Medulla oblongata (tissue), 1 donor: ENCODE measurements at regions not wholly inside any gene's neighbourhood (a gene's known extent, or its start where the extent isn't known, plus 50 kb on each side); places are given as distances from the start of the nearest gene placed in this dataset.
A peak's percentile ranks its signal among the peaks of the same experiment; 100 is the strongest.

ENCODE experiments used
- DNase-seq: peaks from one replicate; pipeline ENCODE4 v3.0.0-alpha.2; 2015; ENCODE audit errors: extremely low spot score

GRCh38 chr1:209421978-209422680 lies 161.4 kb upstream of the CAMK1G start:
- DNase-seq: no peak

- no peak for DNase-seq
Observed at GRCh38 chr1:209425959-209426358, 157.6 kb upstream of the CAMK1G start.

- no peak for DNase-seq
Observed at GRCh38 chr1:209427277-209427676, 156.2 kb upstream of the CAMK1G start.

DNA sequence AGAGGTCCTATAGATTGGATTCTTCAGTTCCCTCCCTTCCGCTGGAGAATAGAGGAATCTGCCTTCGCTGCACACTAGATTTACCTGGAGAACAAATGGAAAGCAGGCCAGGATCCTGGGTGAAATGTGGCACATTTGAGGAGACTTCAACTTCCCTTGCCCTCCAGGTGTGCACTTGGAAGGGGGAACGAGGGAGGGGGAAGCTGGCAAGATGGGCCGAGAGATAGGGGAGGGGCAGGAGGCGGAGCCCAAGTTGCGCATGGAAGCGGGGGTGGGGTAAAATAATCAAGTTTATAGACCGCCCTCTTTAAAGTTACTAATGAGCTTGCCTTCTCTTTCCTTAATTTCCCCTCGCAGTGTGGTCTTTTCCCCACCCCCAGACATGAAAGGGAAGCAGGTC lies 155.7 kb upstream of the CAMK1G start:
- no peak for DNase-seq

DNA sequence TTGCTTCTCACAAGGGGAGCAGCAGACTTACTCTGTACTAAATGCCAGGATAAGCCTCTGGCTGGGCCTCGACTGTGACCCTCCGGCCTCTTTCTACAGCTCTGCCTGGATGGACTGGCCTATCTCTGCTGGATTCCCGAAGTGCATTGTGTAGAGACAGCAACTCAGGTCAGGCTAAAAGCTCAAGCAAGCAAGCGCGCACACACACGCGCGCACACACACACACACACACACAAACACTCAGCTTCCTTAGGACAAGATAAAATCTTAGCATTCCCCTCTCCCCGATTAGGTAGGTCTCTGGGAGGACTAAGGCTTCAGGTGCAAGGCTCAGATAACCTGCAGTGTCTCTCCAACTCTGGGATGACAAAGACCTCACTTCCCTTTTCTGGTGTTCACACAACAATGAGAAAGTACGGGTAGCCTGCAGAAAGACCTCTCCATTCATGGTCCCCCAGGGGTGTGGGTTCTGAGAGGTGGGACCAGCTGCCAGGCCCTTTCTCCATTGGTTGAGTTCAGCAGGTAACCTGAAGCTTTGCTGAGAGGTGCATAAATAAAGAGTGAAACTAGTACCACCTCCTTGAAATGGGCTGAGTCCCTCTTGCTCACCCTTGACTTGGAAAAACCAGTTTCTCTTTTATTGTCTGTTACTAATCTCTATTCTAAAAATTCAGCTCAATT lies 155.1 kb upstream of the CAMK1G start:
- no peak for DNase-seq

DNA sequence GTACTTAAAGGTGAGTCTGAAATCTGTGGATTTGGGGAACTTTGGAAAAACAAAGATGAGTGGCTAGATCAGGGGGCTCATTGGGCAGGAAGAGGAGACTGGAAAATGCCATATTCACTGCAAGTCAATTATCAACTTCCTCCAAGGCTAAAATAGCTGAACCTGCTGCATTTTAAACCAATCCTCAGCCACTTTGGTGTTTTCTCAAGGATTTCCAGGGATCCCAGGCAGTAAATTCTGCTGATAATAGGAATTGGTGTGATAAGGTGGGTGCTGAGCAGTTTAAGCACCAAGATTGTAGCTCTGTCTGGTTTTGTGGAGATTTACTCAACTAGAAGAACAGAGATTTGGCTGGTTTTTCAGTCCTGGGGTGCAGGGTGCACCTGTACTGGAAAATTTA lies 153.9 kb upstream of the CAMK1G start:
- no peak for DNase-seq

GRCh38 chr1:209430107-209430506 lies 153.4 kb upstream of the CAMK1G start:
- DNase-seq: no peak

GRCh38 chr1:209430821-209431259 lies 152.7 kb upstream of the CAMK1G start:
- no peak for DNase-seq

GRCh38 chr1:209431402-209431801 lies 152.1 kb upstream of the CAMK1G start:
- no peak for DNase-seq

- no peak for DNase-seq
Observed at GRCh38 chr1:209431813-209432442, 151.6 kb upstream of the CAMK1G start.

- DNase-seq: no peak
Observed at GRCh38 chr1:209432443-209432825, 151.1 kb upstream of the CAMK1G start.

DNA sequence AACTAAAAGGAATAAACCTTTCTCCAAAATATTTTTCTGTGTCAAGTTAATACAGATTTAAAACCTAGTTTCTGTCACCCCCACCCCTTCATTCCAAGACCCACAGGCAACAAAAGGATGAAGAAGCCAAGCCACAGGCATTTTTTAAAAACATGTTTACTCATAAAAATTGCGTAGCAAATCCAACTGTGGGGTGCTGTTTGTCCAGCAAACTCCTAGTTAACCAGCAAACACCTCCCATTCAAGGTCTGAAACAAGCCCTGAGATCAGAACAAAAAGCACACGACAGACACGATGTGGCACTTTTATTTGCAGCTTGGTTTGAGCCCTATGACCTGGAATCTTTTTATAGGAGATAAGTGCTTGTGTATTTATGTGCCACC lies 149.9 kb upstream of the CAMK1G start:
- no peak for DNase-seq

GRCh38 chr1:209434066-209434465 lies 149.4 kb upstream of the CAMK1G start:
- DNase-seq: peak; percentile 78

GRCh38 chr1:209434631-209435217 lies 148.8 kb upstream of the CAMK1G start:
- no peak for DNase-seq

DNA sequence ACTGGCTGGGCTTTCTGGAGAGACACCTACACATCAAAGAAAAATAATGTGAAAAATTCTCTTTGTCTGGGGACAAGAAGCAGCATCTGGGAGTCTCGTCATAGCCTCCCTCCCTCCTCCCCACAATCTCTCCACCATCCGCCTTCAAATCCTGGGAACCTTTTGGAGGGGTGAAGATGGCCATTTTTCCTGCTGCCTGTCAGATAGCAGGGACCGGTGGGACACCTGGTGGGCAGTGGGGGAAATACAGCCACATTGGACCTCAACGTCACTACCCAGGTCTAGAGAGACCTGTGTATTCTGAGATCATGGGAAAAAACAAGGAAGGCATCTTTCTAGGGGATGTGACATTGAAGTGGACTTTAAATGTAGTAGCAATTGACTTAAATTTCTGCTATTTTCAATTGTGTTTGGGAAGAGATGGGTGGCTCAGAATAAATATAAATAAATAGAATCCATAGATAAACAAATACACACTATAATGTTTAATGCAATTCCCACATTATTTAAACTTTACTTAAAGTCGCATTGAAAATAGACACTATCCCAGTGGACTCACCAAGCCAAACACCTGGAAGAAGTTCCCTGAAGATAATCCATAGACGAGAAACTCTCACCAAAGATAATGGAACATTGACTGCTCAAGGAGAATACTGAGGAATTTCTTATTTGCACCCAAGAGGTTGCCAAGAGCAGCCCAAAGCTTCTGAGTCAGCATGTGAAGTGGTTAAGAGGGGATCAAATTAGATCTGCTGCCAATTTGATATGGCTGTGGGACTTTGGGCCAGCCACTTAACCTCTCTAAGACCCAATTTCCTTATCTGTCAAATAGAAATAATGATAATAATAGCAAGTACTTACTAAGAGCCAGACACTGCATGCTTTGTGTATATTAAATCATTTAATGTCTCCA lies 147.6 kb upstream of the CAMK1G start:
- peak; percentile 75 for DNase-seq

- DNase-seq: no peak
Observed at GRCh38 chr1:209439828-209440227, 143.7 kb upstream of the CAMK1G start.

- DNase-seq: no peak
Observed at GRCh38 chr1:209443361-209443931, 140.1 kb upstream of the CAMK1G start.

GRCh38 chr1:209443975-209444651 lies 139.4 kb upstream of the CAMK1G start:
- no peak for DNase-seq

- DNase-seq: no peak
Observed at GRCh38 chr1:209444961-209445360, 138.6 kb upstream of the CAMK1G start.

- DNase-seq: no peak
Observed at GRCh38 chr1:209445576-209445975, 137.9 kb upstream of the CAMK1G start.

DNA sequence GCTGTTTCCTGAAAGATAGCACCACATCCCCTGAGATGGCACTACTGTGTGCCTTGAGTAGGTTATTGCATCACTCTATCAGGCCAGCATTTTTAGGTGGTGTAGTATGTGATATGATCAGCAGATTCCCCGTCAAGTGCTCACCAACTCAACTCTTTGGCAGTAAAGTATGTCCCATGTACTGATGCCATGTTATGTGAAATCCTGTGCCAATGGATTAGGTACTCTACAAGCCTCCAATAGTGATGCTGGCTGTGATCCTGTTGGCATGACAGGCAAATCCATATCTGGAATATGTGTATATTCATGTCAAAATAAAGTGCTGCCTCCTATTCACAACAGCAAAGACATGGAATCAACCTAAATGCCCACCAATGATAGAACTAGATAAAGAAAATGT lies 137.2 kb upstream of the CAMK1G start:
- no peak for DNase-seq
